Mesendoderm (in vitro differentiated cells): ENCODE measurements at regions not wholly inside any gene's neighbourhood (a gene's known extent, or its start where the extent isn't known, plus 50 kb on each side); places are given as distances from the start of the nearest gene placed in this dataset.
A peak's percentile ranks its signal among the peaks of the same experiment; 100 is the strongest.

Experiments used
- DNase-seq: peaks from one replicate; pipeline ENCODE4 v3.0.0; 2013
- H2AK5ac ChIP-seq: 2 replicates; pipeline ENCODE4 v1.6.1; 2013; ENCODE audit warnings: low read length, inconsistent platforms
- H2BK120ac ChIP-seq: 2 replicates; pipeline ENCODE4 v1.6.1; 2013; ENCODE audit warnings: low read depth, mild to moderate bottlenecking, low read length, moderate library complexity, mixed read lengths
- H2BK15ac ChIP-seq: replicated peaks from 2 replicates; pipeline ENCODE4 v1.6.1; 2013; ENCODE audit warnings: low read depth, mild to moderate bottlenecking, moderate library complexity
- H2BK5ac ChIP-seq: 2 replicates; pipeline ENCODE4 v1.6.1; 2013; ENCODE audit warnings: low read length, inconsistent platforms
- H3K18ac ChIP-seq: 2 replicates; pipeline ENCODE4 v1.6.1; 2013; ENCODE audit warnings: mild to moderate bottlenecking, low read length, mixed read lengths
- H3K23ac ChIP-seq: one replicate; pipeline ENCODE4 v1.6.1; 2013; ENCODE audit warnings: low read length
- H3K27ac ChIP-seq: 2 replicates; pipeline ENCODE4 v1.5.1; 2013; ENCODE audit warnings: low read depth, mild to moderate bottlenecking, inconsistent platforms, low read length, moderate library complexity
- H3K27me3 ChIP-seq: 2 replicates; pipeline ENCODE4 v1.6.1; 2013; ENCODE audit warnings: low read length, control low read depth, mild to moderate bottlenecking, inconsistent platforms; ENCODE audit not compliant: insufficient read depth, poor library complexity
- H3K36me3 ChIP-seq: 2 replicates; pipeline ENCODE4 v1.6.1; 2013; ENCODE audit warnings: low read length, inconsistent platforms; ENCODE audit not compliant: control insufficient read depth, insufficient read depth
- H3K4ac ChIP-seq: one replicate; pipeline ENCODE4 v1.6.1; 2013; ENCODE audit warnings: low read depth, mild to moderate bottlenecking, low read length, moderate library complexity
- H3K4me1 ChIP-seq: 2 replicates; pipeline ENCODE4 v1.6.1; 2013; ENCODE audit warnings: low read depth, low read length, inconsistent platforms; ENCODE audit not compliant: control insufficient read depth
- H3K4me2 ChIP-seq: 2 replicates; pipeline ENCODE4 v1.6.1; 2013; ENCODE audit warnings: low read length
- H3K4me3 ChIP-seq: 2 replicates; pipeline ENCODE4 v1.5.1; 2013; ENCODE audit warnings: mild to moderate bottlenecking, low read length
- H3K56ac ChIP-seq: one replicate; pipeline ENCODE4 v1.6.1; 2013; ENCODE audit warnings: low read length
- H3K79me1 ChIP-seq: 2 replicates; pipeline ENCODE4 v1.6.1; 2013; ENCODE audit warnings: low read length, inconsistent platforms
- H3K79me2 ChIP-seq: 2 replicates; pipeline ENCODE4 v1.6.1; 2013; ENCODE audit warnings: mild to moderate bottlenecking, low read length; ENCODE audit not compliant: control insufficient read depth, insufficient read depth
- H3K9ac ChIP-seq: 2 replicates; pipeline ENCODE4 v1.6.1; 2013; ENCODE audit warnings: low read length, inconsistent platforms
- H4K5ac ChIP-seq: one replicate; pipeline ENCODE4 v1.6.1; 2013; ENCODE audit warnings: low read length
- H4K8ac ChIP-seq: one replicate; pipeline ENCODE4 v1.6.1; 2013; ENCODE audit warnings: low read depth, mild to moderate bottlenecking, control low read depth, low read length, moderate library complexity
- WGBS: extraction: QIAGEN DNeasy Blood & Tissue Kit; methylation state at CpG from one replicate; pipeline ENCODE4 v1.1.7; 2013; ENCODE audit warnings: low lambda C conversion rate, missing lambda C conversion rate; ENCODE audit not compliant: insufficient coverage; ENCODE audit errors: extremely low coverage; 5-methylcytosine and 5-hydroxymethylcytosine counted together

DNA sequence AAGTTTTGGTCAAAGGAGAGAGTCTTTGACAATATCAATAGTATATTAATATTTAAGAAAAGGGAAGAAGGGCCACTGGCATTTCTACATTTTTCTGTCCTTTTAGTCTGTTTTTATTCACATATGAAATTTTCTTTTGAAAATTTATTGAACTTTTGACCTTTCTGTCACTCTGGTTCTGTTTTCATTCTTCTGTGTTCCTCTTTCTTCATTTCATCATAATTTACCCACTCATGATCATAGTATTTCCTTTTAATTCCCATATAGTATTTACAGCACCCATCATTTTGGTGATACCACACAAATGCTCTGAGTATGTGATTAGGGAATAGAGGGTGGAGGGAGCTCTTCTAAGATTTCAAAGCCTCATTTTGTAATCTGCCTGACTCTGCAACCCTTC, 142.8 kb downstream of the GJA1 start:
- Histone ChIP-seq H3K9ac (no peak overlapping the region), H2AK5ac (no peak overlapping the region), H3K79me2 (no peaks in the 10 kb centered on the region), H3K36me3 (no peaks in the 10 kb centered on the region), H3K4me3 (no peak overlapping the region), H3K79me1 (no peaks in the 10 kb centered on the region), H3K4ac (no peak overlapping the region), H3K27ac (no peak overlapping the region), H4K5ac (no peak overlapping the region), H2BK5ac (no peak overlapping the region), H2BK120ac (no peak overlapping the region), H3K18ac (no peak overlapping the region), H3K56ac (no peak overlapping the region), H3K27me3 (no peaks in the 10 kb centered on the region), H4K8ac (no peak overlapping the region), H3K23ac (no peak overlapping the region), H2BK15ac (peak overlapping the region; percentile 78), H3K4me1 (no peaks in the 10 kb centered on the region), H3K4me2 (no peak overlapping the region)
- no peak for DNase-seq

GRCh38 chr6:121579478-121579877, 144.0 kb downstream of the GJA1 start:
- Histone ChIP-seq H4K5ac (no peak overlapping the region), H4K8ac (no peak overlapping the region), H3K4me3 (no peak overlapping the region), H3K4me1 (no peaks in the 10 kb centered on the region), H3K4ac (no peak overlapping the region), H2AK5ac (no peak overlapping the region), H3K27me3 (no peaks in the 10 kb centered on the region), H3K36me3 (no peaks in the 10 kb centered on the region), H2BK15ac (no peak overlapping the region), H3K23ac (no peak overlapping the region), H3K56ac (no peak overlapping the region), H3K79me1 (no peaks in the 10 kb centered on the region), H3K79me2 (no peaks in the 10 kb centered on the region), H3K4me2 (no peak overlapping the region), H2BK120ac (no peak overlapping the region), H3K9ac (no peak overlapping the region), H2BK5ac (no peak overlapping the region), H3K27ac (peak overlapping the region; percentile 37), H3K18ac (no peak overlapping the region)
- no CpG with 5 or more reads among the region's 1 CpG for WGBS
- peak; percentile 36 for DNase-seq

DNA sequence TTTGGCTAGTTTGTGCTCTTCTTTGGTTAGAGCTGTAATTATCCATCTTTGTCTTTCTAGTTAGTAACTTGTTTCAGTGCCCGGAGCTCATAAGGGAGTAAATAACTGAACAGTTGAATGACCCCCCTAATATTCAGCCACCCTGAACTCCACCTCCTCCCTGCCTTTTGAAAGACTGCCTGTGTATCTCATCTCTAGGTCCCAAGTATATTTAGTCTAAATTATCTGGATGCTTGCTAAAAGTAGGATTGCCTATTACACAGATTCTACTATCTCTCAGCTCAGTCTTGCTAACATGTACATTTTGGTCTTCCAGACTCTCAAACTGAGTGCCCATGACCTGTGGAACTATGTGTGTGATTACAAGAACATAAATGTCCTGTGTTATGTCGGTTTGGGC, 145.9 kb downstream of the GJA1 start:
- Histone ChIP-seq H2BK15ac (no peak overlapping the region), H3K23ac (no peak overlapping the region), H3K36me3 (no peaks in the 10 kb centered on the region), H3K9ac (no peak overlapping the region), H3K27me3 (no peaks in the 10 kb centered on the region), H3K4ac (no peak overlapping the region), H3K79me2 (no peaks in the 10 kb centered on the region), H2AK5ac (no peak overlapping the region), H3K4me2 (no peak overlapping the region), H3K79me1 (no peaks in the 10 kb centered on the region), H3K27ac (no peak overlapping the region), H2BK5ac (no peak overlapping the region), H2BK120ac (no peak overlapping the region), H4K5ac (no peak overlapping the region), H3K18ac (no peak overlapping the region), H3K4me1 (no peaks in the 10 kb centered on the region), H3K4me3 (no peak overlapping the region), H4K8ac (no peak overlapping the region), H3K56ac (no peak overlapping the region)
- DNase-seq = no peak
- WGBS = no CpG with 5 or more reads among the region's 2 CpGs

DNA sequence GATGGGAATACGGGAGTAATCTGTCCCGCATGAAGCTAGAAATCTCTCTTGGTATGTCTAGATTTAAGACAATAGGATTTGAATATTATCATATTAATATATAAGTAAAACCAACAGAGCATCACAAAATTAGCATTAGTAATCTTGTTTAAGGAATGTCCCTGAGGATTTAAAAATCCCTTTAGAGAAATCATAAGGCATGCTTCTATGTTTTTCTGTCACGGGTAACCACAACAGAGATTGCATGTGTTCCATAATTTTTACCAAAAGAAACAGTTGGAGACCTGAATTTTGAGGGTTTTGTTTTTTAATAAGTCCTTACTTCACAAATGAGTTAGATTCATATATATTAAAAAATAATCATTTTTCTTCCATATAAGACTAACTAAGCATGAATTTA, 146.8 kb downstream of the GJA1 start:
- no peaks in the 10 kb centered on the region for H3K79me1 ChIP-seq
- no peak overlapping the region for H3K4me3 ChIP-seq

GRCh38 chr6:121584586-121585369, 149.3 kb downstream of the GJA1 start:
- Histone ChIP-seq H2BK15ac (no peak overlapping the region), H3K18ac (no peak overlapping the region), H2BK120ac (no peak overlapping the region), H4K5ac (no peak overlapping the region), H2BK5ac (no peak overlapping the region), H3K56ac (no peak overlapping the region), H3K27ac (no peak overlapping the region), H3K79me2 (no peaks in the 10 kb centered on the region), H3K23ac (no peak overlapping the region), H2AK5ac (no peak overlapping the region), H3K4ac (no peak overlapping the region), H3K36me3 (no peaks in the 10 kb centered on the region), H3K4me1 (no peaks in the 10 kb centered on the region), H3K79me1 (no peaks in the 10 kb centered on the region), H3K27me3 (no peaks in the 10 kb centered on the region), H3K9ac (no peak overlapping the region), H4K8ac (no peak overlapping the region), H3K4me2 (no peak overlapping the region), H3K4me3 (no peak overlapping the region)
- DNase-seq = peak; percentile 36
- WGBS = no CpG with 5 or more reads among the region's 4 CpGs

More for the DNA sequence above, 146.8 kb downstream of the GJA1 start:
- Histone ChIP-seq H3K79me2 (no peaks in the 10 kb centered on the region), H4K5ac (no peak overlapping the region), H2BK15ac (no peak overlapping the region), H3K23ac (no peak overlapping the region), H3K27ac (no peak overlapping the region), H4K8ac (no peak overlapping the region), H3K9ac (no peak overlapping the region), H3K36me3 (no peaks in the 10 kb centered on the region), H2AK5ac (no peak overlapping the region), H3K27me3 (no peaks in the 10 kb centered on the region), H3K56ac (no peak overlapping the region), H3K4me2 (no peak overlapping the region), H3K4ac (no peak overlapping the region), H3K18ac (no peak overlapping the region), H2BK5ac (no peak overlapping the region), H2BK120ac (no peak overlapping the region), H3K4me1 (no peaks in the 10 kb centered on the region)
- DNase-seq = no peak
- no CpG with 5 or more reads among the region's 3 CpGs for WGBS

DNA sequence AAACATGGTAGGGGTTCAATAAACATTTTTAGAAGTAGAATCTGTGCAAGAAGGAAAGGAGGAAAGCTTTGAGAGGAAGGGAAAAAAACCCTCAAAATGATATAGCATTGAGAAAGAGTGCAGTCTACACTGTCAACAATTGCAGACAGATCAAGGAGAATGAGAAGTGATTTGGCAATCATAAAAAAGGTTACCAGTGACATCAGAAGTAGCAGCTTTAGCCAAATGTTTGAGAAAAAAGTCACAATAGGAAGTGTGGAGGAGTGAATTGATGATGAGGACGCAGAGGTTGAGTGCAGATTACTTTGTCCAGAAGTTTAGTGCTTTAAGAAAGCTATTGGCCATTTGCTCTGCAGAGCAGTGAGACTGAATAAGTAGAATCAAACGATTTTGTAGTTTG, 155.0 kb downstream of the GJA1 start:
- no CpG with 5 or more reads among the region's 2 CpGs for WGBS

More for the DNA sequence above, 155.0 kb downstream of the GJA1 start:
- H3K27me3 ChIP-seq = no peaks in the 10 kb centered on the region
- no peaks in the 10 kb centered on the region for H3K79me2 ChIP-seq
- H3K56ac ChIP-seq = no peak overlapping the region
- no peak overlapping the region for H3K18ac ChIP-seq
- H3K79me1 ChIP-seq = no peaks in the 10 kb centered on the region
- no peak overlapping the region for H3K4me3 ChIP-seq
- no peak overlapping the region for H3K4me2 ChIP-seq
- no peak overlapping the region for H3K27ac ChIP-seq
- no peak overlapping the region for H2BK5ac ChIP-seq
- DNase-seq = no peak
- H3K23ac ChIP-seq = no peak overlapping the region
- H4K8ac ChIP-seq = no peak overlapping the region
- no peak overlapping the region for H2BK120ac ChIP-seq
- no peak overlapping the region for H3K9ac ChIP-seq
- no peak overlapping the region for H2AK5ac ChIP-seq
- H4K5ac ChIP-seq = no peak overlapping the region
- no peaks in the 10 kb centered on the region for H3K4me1 ChIP-seq
- no peak overlapping the region for H3K4ac ChIP-seq
- H2BK15ac ChIP-seq = no peak overlapping the region
- H3K36me3 ChIP-seq = no peaks in the 10 kb centered on the region
